ENCODE measurements at regions not wholly inside any gene's neighbourhood (a gene's known extent, or its start where the extent isn't known, plus 50 kb on each side); places are given as distances from the start of the nearest gene placed in this dataset.

- H3K27me3 Mint-ChIP-seq (ENCODE audit: unreplicated experiment), result no peaks in the 10 kb centered on the region
- peaks cover 13% of the 10 kb centered on the region for H3K4me1 Mint-ChIP-seq (ENCODE audit: unreplicated experiment)
- no peak for DNase-seq (ENCODE audit: extremely low spot score, unreplicated experiment)
- TF ChIP-seq CTCF (IDR thresholded peaks at IDR 0.05), result no peak
- peaks cover 10% of the 10 kb centered on the region for H3K9me3 Mint-ChIP-seq (ENCODE audit: unreplicated experiment)
- no peaks in the 10 kb centered on the region for H3K36me3 Mint-ChIP-seq (ENCODE audit: unreplicated experiment)
- H3K27ac Mint-ChIP-seq (ENCODE audit: unreplicated experiment), result no peak overlapping the region
- H3K4me3 Mint-ChIP-seq (ENCODE audit: unreplicated experiment), result no peak overlapping the region
Measured at GRCh38 chr15:29900237-29901189, 78.2 kb upstream of the TJP1 start.

GRCh38 chr15:29896062-29896461 is 73.8 kb upstream of the TJP1 start:
- no peaks in the 10 kb centered on the region for H3K4me1 Mint-ChIP-seq (ENCODE audit: unreplicated experiment)
- H3K9me3 Mint-ChIP-seq (ENCODE audit: unreplicated experiment), result peaks cover 13% of the 10 kb centered on the region
- TF ChIP-seq CTCF (IDR thresholded peaks at IDR 0.05), result no peak
- H3K36me3 Mint-ChIP-seq (ENCODE audit: unreplicated experiment), result peaks cover 4% of the 10 kb centered on the region
- no peak for DNase-seq (ENCODE audit: extremely low spot score, unreplicated experiment)
- no peak overlapping the region for H3K4me3 Mint-ChIP-seq (ENCODE audit: unreplicated experiment)
- H3K27me3 Mint-ChIP-seq (ENCODE audit: unreplicated experiment), result no peaks in the 10 kb centered on the region
- no peak overlapping the region for H3K27ac Mint-ChIP-seq (ENCODE audit: unreplicated experiment)

DNA sequence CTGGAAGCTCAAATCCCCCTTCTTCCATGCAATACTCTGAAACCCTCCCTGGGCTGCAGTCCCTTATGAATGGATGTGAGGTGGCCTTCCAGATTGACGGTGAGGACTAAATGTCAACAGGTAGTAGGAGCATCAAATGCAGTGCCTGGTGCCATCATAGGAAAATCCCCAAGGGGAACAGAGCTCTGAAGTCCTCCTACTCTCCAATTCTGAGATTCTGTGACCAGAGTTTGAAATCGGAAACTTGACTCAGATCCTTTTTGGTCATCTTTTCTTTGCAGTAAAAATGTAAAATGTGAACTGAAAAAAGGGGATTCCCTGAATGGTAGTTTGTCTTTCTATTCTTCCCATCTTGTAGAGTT is 68.8 kb upstream of the TJP1 start:
- no peak for TF ChIP-seq CTCF (IDR thresholded peaks at IDR 0.05)
- no peak for DNase-seq (ENCODE audit: extremely low spot score, unreplicated experiment)
- Mint-ChIP-seq H3K9me3 (ENCODE audit: unreplicated experiment) (peaks cover 3% of the 10 kb centered on the region), H3K4me3 (ENCODE audit: unreplicated experiment) (no peak overlapping the region), H3K36me3 (ENCODE audit: unreplicated experiment) (peaks cover 4% of the 10 kb centered on the region), H3K27me3 (ENCODE audit: unreplicated experiment) (no peaks in the 10 kb centered on the region), H3K4me1 (ENCODE audit: unreplicated experiment) (peaks cover 37% of the 10 kb centered on the region), H3K27ac (ENCODE audit: unreplicated experiment) (no peak overlapping the region)

DNA sequence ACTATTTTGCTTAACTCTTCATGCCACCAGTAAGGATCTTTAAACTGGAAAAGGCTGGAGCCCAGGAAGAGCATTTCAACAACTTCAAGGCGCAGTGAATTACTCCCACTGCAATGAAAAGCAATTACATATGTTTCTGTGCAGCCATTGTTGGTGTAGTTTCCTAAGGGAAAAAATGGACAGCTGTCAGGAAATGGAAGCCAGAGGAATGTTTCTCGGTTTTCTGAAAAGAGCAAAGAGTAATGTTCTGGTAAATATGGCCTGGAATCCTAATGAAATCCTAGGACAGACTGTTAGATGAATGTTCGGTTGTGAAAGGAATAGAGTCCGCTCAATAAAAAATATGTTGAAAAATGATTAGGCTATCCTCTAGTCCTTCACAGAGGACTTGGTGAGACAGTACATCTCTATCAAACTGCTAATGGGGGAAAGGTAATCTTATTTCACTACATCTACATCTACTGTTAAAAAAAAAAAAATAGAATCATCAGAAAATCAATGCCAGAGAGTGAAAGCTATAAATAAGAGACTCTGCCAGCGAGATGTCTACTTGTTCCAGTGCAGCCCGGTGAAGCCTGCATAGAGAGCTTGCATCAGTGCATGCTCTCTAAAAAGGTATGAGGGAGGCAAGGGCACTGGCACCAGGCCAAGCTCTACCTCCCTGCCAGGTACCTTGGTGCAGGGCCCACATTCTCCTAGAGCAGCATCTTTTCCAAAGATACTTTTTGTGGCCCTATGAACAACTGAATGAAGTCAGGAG is 68.2 kb upstream of the TJP1 start:
- Mint-ChIP-seq H3K27me3 (ENCODE audit: unreplicated experiment) (no peaks in the 10 kb centered on the region), H3K4me1 (ENCODE audit: unreplicated experiment) (peaks cover 42% of the 10 kb centered on the region), H3K36me3 (ENCODE audit: unreplicated experiment) (peaks cover 4% of the 10 kb centered on the region), H3K4me3 (ENCODE audit: unreplicated experiment) (no peak overlapping the region), H3K27ac (ENCODE audit: unreplicated experiment) (peak overlapping the region; percentile 43), H3K9me3 (ENCODE audit: unreplicated experiment) (peaks cover 3% of the 10 kb centered on the region)
- TF ChIP-seq CTCF (IDR thresholded peaks at IDR 0.05), result no peak
- no peak for DNase-seq (ENCODE audit: extremely low spot score, unreplicated experiment)

Data from osteocyte (in vitro differentiated cells).